GM19023 (cell line): ENCODE measurements at regions not wholly inside any gene's neighbourhood (a gene's known extent, or its start where the extent isn't known, plus 50 kb on each side); places are given as distances from the start of the nearest gene placed in this dataset.
"Not testable (repeated sequence)": the region's sequence is repeated elsewhere in the genome, so short reads cannot be mapped to it uniquely, and the experiment has no call there.

Experiments used
- ATAC-seq: cut with Tn5 transposase; IDR thresholded peaks from one replicate; pipeline ENCODE4 v1.9.1; 2021; ENCODE audit warnings: mild to moderate bottlenecking, moderate library complexity; ENCODE audit not compliant: unreplicated experiment

- no peak for ATAC-seq
Measured at GRCh38 chr10:35889226-35889625, 247.1 kb upstream of the FZD8 start.

- ATAC-seq = no peak
Measured at GRCh38 chr10:35888400-35888799, 246.3 kb upstream of the FZD8 start.

- ATAC-seq = no peak
Measured at GRCh38 chr10:35887685-35888084, 245.6 kb upstream of the FZD8 start.

- no peak for ATAC-seq
Measured at GRCh38 chr10:35885076-35885475, 243.0 kb upstream of the FZD8 start.

- ATAC-seq = no peak
Measured at GRCh38 chr10:35884657-35885071, 242.6 kb upstream of the FZD8 start.

GRCh38 chr10:35882422-35883150 is 240.5 kb upstream of the FZD8 start:
- ATAC-seq = no peak

GRCh38 chr10:35881320-35881719 is 239.2 kb upstream of the FZD8 start:
- ATAC-seq = no peak

GRCh38 chr10:35876248-35876647 is 234.2 kb upstream of the FZD8 start:
- no peak for ATAC-seq

- no peak for ATAC-seq
Measured at GRCh38 chr10:35875016-35875676, 233.1 kb upstream of the FZD8 start.

GRCh38 chr10:35874311-35875015 is 232.4 kb upstream of the FZD8 start:
- no peak for ATAC-seq

GRCh38 chr10:35872671-35873070 is 230.6 kb upstream of the FZD8 start:
- no peak for ATAC-seq

GRCh38 chr10:35870665-35871310 is 228.7 kb upstream of the FZD8 start:
- no peak for ATAC-seq

GRCh38 chr10:35858676-35859283 is 216.7 kb upstream of the FZD8 start:
- ATAC-seq = not testable (repeated sequence)

GRCh38 chr10:35857860-35858259 is 215.8 kb upstream of the FZD8 start:
- no peak for ATAC-seq

GRCh38 chr10:35855155-35855947 is 213.3 kb upstream of the FZD8 start:
- no peak for ATAC-seq

- no peak for ATAC-seq
Measured at GRCh38 chr10:35854661-35855060, 212.6 kb upstream of the FZD8 start.

- no peak for ATAC-seq
Measured at GRCh38 chr10:35852721-35853120, 210.6 kb upstream of the FZD8 start.

- ATAC-seq = no peak
Measured at GRCh38 chr10:35848412-35848811, 206.3 kb upstream of the FZD8 start.

- ATAC-seq = no peak
Measured at GRCh38 chr10:35844686-35845085, 202.6 kb upstream of the FZD8 start.

GRCh38 chr10:35843524-35844181 is 201.6 kb upstream of the FZD8 start:
- ATAC-seq = no peak
